GM12864 (cell line): ENCODE measurements at regions not wholly inside any gene's neighbourhood (a gene's known extent, or its start where the extent isn't known, plus 50 kb on each side); places are given as distances from the start of the nearest gene placed in this dataset.

ENCODE experiments used
- DNase-seq: peaks from one replicate; pipeline ENCODE4 v3.0.0-alpha.2; 2011; ENCODE audit warnings: low read depth
- H3K4me3 ChIP-seq: 2 replicates; pipeline ENCODE4 v1.5.1; 2011; ENCODE audit warnings: mild to moderate bottlenecking, low read depth, low read length, control low read depth
- TF ChIP-seq, protein P1 (sequence below): IDR thresholded peaks from 2 replicates; pipeline ENCODE4 v1.5.1; 2011; ENCODE audit warnings: low read depth, mild to moderate bottlenecking, moderate library complexity, low read length, control low read depth, inconsistent platforms; ENCODE audit errors: missing control alignments

DNA sequence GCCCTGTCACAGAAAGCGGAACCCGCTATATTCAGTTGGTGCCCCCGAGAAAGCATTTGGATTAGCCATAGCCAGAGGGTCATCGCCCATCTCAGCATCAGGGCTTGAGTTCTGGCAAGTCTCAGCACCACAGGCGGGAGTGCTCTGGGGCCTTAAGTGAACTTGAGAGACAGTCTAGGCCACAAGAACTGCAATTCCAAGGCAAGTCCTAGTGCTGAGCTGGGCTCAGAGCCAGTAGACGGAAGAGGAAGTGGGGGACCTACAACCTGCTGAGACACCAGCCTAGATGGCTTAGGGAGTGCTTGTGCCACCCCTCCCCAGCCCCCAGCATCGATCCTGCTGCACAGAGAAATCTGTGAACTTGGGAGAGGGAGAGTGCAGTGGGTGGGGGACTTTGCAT lies 594.9 kb downstream of the CCDC171 start:
- TF ChIP-seq, protein P1, sequence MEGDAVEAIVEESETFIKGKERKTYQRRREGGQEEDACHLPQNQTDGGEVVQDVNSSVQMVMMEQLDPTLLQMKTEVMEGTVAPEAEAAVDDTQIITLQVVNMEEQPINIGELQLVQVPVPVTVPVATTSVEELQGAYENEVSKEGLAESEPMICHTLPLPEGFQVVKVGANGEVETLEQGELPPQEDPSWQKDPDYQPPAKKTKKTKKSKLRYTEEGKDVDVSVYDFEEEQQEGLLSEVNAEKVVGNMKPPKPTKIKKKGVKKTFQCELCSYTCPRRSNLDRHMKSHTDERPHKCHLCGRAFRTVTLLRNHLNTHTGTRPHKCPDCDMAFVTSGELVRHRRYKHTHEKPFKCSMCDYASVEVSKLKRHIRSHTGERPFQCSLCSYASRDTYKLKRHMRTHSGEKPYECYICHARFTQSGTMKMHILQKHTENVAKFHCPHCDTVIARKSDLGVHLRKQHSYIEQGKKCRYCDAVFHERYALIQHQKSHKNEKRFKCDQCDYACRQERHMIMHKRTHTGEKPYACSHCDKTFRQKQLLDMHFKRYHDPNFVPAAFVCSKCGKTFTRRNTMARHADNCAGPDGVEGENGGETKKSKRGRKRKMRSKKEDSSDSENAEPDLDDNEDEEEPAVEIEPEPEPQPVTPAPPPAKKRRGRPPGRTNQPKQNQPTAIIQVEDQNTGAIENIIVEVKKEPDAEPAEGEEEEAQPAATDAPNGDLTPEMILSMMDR = no peak
- no peak for DNase-seq
- H3K4me3 ChIP-seq = no peak overlapping the region

DNA sequence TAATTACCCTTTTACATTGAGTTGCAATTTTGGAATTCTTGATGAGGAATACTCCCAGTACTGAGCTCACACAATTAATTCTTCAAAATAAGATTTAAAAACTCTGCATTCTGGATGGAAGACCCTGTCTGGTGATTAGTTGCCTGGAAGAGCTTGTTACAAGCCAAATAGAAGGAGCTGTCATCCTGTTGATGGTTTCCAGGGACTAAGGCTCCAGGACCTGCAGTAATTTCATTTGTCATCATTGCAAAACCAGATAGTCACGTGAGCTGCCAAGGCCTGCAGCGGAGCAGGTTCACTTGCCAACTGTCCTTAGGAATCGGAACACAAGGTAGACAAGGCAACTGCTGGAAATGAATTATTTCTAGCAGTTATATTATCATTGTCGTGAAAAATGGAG lies 597.7 kb downstream of the CCDC171 start:
- TF ChIP-seq, protein P1 = no peak

DNA sequence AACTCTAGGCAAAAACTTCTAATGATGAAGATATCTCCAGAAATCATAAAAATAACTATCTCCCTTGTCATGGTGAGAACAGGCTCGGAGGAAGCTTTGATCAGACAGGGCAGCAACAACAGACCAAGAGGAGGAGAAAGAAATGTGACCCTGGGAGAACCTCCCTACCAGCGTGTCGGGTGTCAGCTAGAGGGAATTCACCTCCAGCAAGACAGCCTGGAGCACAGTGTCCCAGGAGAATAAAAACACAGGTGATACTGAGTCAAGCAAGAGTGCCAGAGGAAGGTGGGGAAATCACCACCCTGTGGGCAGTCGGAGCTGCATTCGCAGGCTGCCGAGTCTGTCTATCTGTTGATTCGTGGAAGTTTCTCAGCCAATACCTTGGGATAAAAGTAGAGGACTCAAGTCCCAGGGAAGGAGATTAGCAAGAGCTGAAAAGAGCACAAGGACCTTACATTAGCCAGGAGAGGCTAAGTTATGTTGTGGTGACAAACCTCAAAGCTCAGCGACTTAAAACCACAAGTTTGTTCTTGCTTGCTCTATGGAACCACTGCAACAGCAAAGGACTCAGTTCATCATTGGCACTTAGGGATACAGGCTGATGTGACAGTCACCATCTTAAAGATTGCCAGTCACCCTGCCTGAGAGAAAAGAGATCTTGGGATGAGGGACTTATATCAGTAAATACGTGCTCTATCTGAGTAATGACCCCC lies 598.3 kb downstream of the CCDC171 start:
- TF ChIP-seq, protein P1 = no peak
- no peak for DNase-seq
- H3K4me3 ChIP-seq = no peak overlapping the region

More for the DNA sequence above, 597.7 kb downstream of the CCDC171 start:
- H3K4me3 ChIP-seq = no peak overlapping the region
- no peak for DNase-seq

DNA sequence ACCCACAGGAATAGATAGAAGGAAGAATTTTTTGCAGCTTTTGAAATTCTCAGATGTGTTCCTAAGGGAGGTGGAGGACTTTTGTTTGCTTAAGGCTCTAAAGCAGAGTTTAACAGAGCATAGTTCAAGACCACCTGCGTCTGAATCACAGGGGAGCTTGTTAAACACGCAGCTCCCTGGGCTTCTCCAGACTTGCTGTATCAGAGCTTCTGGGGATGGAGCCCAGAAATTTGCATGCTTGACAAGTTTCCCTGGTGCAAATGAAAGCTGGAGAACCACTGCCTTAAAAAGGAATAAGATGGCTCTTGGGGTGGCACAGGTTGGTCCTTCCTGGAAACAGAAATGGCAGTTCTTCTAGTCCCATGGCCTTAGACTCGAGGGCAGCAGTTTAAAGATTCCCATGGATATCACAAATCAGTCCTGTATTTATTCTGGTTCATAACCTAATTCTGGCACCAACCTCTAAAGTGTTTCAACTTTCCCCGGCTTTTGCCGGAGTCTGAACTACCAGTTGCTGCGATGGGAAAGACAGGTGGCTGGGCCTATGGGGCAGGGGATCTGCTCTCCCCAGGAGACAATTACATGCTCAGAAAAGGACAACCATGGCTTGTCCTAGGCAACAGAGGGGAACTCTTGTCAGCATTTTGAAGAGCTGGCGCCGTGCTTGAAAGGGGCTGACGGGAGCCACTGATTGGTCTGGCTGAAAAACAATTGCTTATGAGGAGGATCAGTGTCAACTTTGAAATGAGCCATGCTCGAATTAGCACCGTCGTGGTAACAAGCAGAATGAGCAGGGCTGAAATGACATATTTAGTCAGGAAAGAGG lies 599.6 kb downstream of the CCDC171 start:
- TF ChIP-seq, protein P1 = no peak
- H3K4me3 ChIP-seq = no peak overlapping the region
- DNase-seq = no peak

DNA sequence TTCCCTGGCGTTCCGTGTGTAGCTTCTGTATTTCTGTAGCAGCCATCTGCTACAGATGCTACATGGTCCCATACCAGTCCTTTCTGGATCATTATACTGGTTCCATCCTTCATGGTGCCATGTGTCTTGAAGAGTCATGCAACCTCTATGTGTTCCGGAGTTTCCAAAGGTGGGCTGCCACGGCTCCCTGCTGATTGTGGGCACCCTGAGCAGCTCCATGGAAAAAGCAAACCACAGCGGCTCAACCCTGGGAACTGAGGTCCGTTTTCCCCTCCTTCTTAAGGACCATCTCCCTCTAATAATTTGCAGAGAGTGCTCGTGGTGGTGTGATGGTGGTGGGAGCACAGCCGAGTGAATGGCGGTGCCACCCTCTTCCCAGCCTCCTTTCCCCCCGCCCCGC lies 600.4 kb downstream of the CCDC171 start:
- no peak overlapping the region for H3K4me3 ChIP-seq
- TF ChIP-seq, protein P1 = no peak
- DNase-seq = no peak

DNA sequence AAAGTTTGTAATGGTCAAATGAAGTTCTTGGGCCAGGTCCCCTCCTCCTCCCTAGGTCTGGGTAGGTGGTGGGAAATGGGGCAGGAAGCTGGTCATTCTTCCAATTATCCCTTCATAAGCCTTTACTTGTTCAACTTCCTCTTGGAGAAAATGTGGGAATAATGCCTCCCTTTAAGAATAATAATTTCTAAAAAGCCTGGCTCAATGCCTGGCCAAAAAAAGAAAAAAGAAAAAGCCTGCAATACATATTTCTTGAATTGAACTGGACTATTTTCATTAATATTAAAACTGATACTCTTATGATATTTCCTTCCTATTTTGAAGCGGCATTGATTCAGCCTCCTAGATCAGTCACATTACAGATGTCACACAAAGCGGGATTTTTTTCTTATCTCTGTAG lies 600.9 kb downstream of the CCDC171 start:
- no peak for DNase-seq
- TF ChIP-seq, protein P1 = no peak
- no peak overlapping the region for H3K4me3 ChIP-seq
